ENCODE measurements at regions not wholly inside any gene's neighbourhood (a gene's known extent, or its start where the extent isn't known, plus 50 kb on each side); places are given as distances from the start of the nearest gene placed in this dataset.

GRCh38 chr18:55166260-55166598 is 207.0 kb upstream of the CCDC68 start:
- DNase-seq = no peak

- no peak for DNase-seq
Observed at GRCh38 chr18:55163550-55163949, 204.3 kb upstream of the CCDC68 start.

GRCh38 chr18:55161916-55162315 is 202.7 kb upstream of the CCDC68 start:
- no peak for DNase-seq

- no peak for DNase-seq
Observed at GRCh38 chr18:55159027-55159426, 199.8 kb upstream of the CCDC68 start.

GRCh38 chr18:55158570-55158969 is 199.3 kb upstream of the CCDC68 start:
- DNase-seq = no peak

- DNase-seq = no peak
Observed at GRCh38 chr18:55153346-55153745, 194.1 kb upstream of the CCDC68 start.

GRCh38 chr18:55152801-55153200 is 193.5 kb upstream of the CCDC68 start:
- no peak for DNase-seq

- no peak for DNase-seq
Observed at GRCh38 chr18:55149994-55150393, 190.7 kb upstream of the CCDC68 start.

GRCh38 chr18:55147791-55148190 is 188.5 kb upstream of the CCDC68 start:
- no peak for DNase-seq

- no peak for DNase-seq
Observed at GRCh38 chr18:55144193-55144930, 185.1 kb upstream of the CCDC68 start.

- no peak for DNase-seq
Observed at GRCh38 chr18:55142410-55142809, 183.1 kb upstream of the CCDC68 start.

- DNase-seq = no peak
Observed at GRCh38 chr18:55141318-55141717, 182.1 kb upstream of the CCDC68 start.

GRCh38 chr18:55139836-55140235 is 180.6 kb upstream of the CCDC68 start:
- no peak for DNase-seq

- no peak for DNase-seq
Observed at GRCh38 chr18:55139307-55139706, 180.0 kb upstream of the CCDC68 start.

- DNase-seq = no peak
Observed at GRCh38 chr18:55138401-55138800, 179.1 kb upstream of the CCDC68 start.

- no peak for DNase-seq
Observed at GRCh38 chr18:55137602-55138001, 178.3 kb upstream of the CCDC68 start.

- DNase-seq = no peak
Observed at GRCh38 chr18:55136864-55137263, 177.6 kb upstream of the CCDC68 start.

- no peak for DNase-seq
Observed at GRCh38 chr18:55136258-55136657, 177.0 kb upstream of the CCDC68 start.

GRCh38 chr18:55133378-55133777 is 174.1 kb upstream of the CCDC68 start:
- DNase-seq = no peak

GRCh38 chr18:55128437-55128836 is 169.2 kb upstream of the CCDC68 start:
- no peak for DNase-seq

- no peak for DNase-seq
Observed at GRCh38 chr18:55124078-55124763, 165.0 kb upstream of the CCDC68 start.

- no peak for DNase-seq
Observed at GRCh38 chr18:55123361-55123760, 164.1 kb upstream of the CCDC68 start.

GRCh38 chr18:55121397-55122170 is 162.3 kb upstream of the CCDC68 start:
- DNase-seq = no peak

GRCh38 chr18:55120896-55121295 is 161.6 kb upstream of the CCDC68 start:
- no peak for DNase-seq

All from NCI-H1105 (cell line).